GM06990 (cell line): ENCODE measurements at regions not wholly inside any gene's neighbourhood (a gene's known extent, or its start where the extent isn't known, plus 50 kb on each side); places are given as distances from the start of the nearest gene placed in this dataset.

Experiments used
- DNase-seq: peaks from one replicate; pipeline ENCODE4 v3.0.0-alpha.2; 2011; ENCODE audit not compliant: insufficient read length; ENCODE audit errors: extremely low read depth
- H3K27me3 ChIP-seq: replicated peaks from 2 replicates; pipeline ENCODE4 v1.6.0; 2011; ENCODE audit warnings: low read length; ENCODE audit not compliant: control insufficient read depth, insufficient read depth
- H3K36me3 ChIP-seq: 2 replicates; pipeline ENCODE4 v1.5.1; 2011; ENCODE audit warnings: low read length; ENCODE audit not compliant: control insufficient read depth, insufficient read depth
- H3K4me3 ChIP-seq: replicated peaks from 2 replicates; pipeline ENCODE4 v1.5.1; 2011; ENCODE audit warnings: low read depth, mild to moderate bottlenecking, control low read depth, low read length
- CTCF ChIP-seq: IDR thresholded peaks from 2 replicates; pipeline ENCODE4 v1.5.1; 2011; ENCODE audit warnings: low read length, control low read depth, mild to moderate bottlenecking, inconsistent platforms; ENCODE audit not compliant: insufficient read depth, poor library complexity, severe bottlenecking

GRCh38 chr6:146885708-146886457 is 287.1 kb downstream of the ADGB start:
- Histone ChIP-seq H3K27me3 (no peaks in the 10 kb centered on the region), H3K36me3 (no peaks in the 10 kb centered on the region), H3K4me3 (no peak overlapping the region)
- TF ChIP-seq CTCF = no peak
- no peak for DNase-seq

GRCh38 chr6:146886587-146887446 is 288.0 kb downstream of the ADGB start:
- no peaks in the 10 kb centered on the region for H3K27me3 ChIP-seq

GRCh38 chr6:146887447-146888077 is 288.8 kb downstream of the ADGB start:
- TF ChIP-seq CTCF = no peak
- Histone ChIP-seq H3K4me3 (no peak overlapping the region), H3K36me3 (no peaks in the 10 kb centered on the region), H3K27me3 (no peaks in the 10 kb centered on the region)
- DNase-seq = no peak

More at GRCh38 chr6:146886587-146887446, 288.0 kb downstream of the ADGB start:
- H3K4me3 ChIP-seq = no peak overlapping the region
- no peaks in the 10 kb centered on the region for H3K36me3 ChIP-seq
- DNase-seq = no peak
- TF ChIP-seq CTCF = no peak

- no peak for TF ChIP-seq CTCF
- H3K27me3 ChIP-seq = no peaks in the 10 kb centered on the region
- DNase-seq = no peak
- no peak overlapping the region for H3K4me3 ChIP-seq
- H3K36me3 ChIP-seq = no peaks in the 10 kb centered on the region
Measured at GRCh38 chr6:146889303-146889702, 290.5 kb downstream of the ADGB start.

GRCh38 chr6:146890172-146890571 is 291.4 kb downstream of the ADGB start:
- DNase-seq = no peak
- Histone ChIP-seq H3K27me3 (no peaks in the 10 kb centered on the region), H3K36me3 (no peaks in the 10 kb centered on the region), H3K4me3 (no peak overlapping the region)
- no peak for TF ChIP-seq CTCF
